GM21528 (cell line): ENCODE measurements at regions not wholly inside any gene's neighbourhood (a gene's known extent, or its start where the extent isn't known, plus 50 kb on each side); places are given as distances from the start of the nearest gene placed in this dataset.

Experiments
- ATAC-seq: cut with Tn5 transposase; IDR thresholded peaks from one replicate; pipeline ENCODE4 v1.9.1; 2021; ENCODE audit warnings: mild to moderate bottlenecking, moderate library complexity; ENCODE audit not compliant: unreplicated experiment, low FRiP score

DNA sequence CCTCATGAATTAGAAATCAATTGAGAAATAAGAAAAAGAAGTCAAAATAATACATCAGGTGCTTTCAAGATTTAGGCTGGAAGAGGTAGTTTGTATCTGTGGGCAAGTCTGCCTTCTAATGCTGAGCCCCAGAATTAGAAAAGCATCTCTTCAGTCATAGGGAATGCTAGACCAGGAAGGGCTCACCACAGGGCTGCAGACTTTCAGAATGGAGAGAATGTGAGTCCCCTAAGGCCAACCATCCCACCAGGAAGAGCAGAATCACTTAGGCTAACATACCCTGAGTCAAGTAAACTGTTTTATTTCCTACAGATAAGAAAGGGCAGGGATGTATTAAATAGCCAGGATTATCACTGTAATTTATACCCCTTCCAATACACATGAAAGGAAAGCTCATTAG lies 510.2 kb downstream of the RNF144B start:
- ATAC-seq, result no peak

DNA sequence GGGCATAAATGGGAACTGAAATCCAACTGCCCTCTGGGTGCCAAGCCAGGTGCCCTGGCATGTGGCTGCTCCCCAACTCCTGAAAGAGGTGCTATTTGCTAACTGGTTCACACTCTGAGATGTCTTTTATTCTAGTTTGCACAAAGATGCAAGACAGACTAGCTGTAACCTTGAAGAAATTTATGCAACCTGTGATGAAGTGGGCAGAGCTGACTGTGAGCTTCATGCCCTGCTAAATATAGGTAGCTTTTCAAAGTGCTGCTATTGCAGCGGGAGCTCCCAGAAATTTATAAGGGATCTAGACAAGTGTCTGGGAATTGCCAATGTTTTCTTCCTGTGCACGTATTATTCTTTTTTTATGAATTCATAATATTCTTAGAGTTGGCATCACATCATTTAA lies 517.5 kb downstream of the RNF144B start:
- ATAC-seq, result no peak

DNA sequence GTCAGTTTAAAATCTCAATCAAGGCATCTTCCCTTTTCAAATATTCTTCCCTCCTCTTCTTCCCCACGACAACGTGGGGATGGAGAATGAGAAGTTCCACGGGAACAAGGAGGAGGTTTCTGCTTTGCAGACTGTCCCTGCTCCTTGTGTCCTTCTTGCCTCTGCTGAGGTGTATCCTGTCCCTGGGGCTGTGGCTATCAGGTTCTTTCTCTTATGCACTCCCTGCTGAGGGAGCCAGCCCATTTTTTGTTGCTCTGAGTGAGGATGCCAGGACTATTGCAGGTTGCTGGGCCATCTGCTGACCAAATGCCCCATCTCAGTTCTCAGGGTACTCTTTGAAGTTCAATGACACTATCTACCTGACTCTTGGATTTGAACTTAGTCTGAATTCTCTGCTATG lies 533.6 kb downstream of the RNF144B start:
- no peak for ATAC-seq

DNA sequence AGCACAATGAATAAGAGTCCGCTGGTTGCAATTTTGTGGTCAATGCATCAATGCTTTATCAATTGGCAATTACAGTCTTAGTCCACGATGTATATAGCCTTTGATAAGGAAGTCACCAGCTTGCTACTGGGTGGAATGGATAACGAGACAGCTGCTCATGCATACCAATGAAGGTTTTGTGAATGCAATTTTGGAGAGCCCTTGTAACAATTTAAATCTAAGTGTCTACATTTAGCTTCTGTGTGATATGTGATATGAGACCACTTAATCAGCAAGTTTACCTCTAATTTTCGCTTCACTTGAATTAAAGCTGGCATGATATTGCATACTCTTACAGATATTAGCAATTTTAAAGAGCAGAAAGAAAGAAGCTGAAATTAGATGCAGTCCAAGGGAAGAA lies 543.9 kb downstream of the RNF144B start:
- no peak for ATAC-seq

DNA sequence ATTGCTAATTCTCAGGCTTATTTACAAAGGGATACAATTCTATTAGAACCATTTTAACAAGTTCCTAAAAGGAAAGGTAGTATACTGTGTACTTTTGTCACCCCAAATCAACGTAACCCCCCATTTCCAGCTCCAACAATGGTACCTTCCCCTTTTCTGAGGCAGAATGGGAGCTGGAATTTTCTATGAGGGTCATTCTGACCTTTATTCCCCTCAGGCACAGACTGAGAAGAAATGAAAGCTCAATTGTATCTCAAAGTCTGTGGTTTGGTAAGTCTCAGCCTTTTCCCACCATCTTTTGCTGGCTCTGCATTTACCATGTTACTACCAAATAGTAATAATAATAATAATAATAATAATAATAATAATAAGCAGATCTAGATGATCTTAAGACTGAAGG lies 571.0 kb downstream of the RNF144B start:
- ATAC-seq, result no peak

DNA sequence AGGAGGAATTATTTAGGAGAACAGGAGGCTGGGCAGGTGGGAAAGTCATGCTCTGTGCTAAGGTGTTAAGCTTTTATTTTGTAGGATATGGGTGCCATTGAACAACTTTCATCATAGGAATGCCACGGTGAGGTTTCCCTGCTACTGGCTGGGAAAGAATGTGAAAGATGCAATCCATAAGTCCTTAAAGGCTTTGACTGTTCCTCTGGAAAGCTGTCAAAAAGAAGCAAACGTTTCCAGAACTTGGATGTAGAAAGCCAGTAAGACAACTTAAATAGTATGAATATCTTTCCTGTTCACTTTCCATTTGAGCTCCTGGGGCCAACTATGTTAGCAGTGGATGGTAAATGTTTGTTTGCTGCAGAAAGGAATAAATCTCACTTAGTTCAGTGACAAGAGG lies 574.4 kb downstream of the RNF144B start:
- ATAC-seq, result no peak

DNA sequence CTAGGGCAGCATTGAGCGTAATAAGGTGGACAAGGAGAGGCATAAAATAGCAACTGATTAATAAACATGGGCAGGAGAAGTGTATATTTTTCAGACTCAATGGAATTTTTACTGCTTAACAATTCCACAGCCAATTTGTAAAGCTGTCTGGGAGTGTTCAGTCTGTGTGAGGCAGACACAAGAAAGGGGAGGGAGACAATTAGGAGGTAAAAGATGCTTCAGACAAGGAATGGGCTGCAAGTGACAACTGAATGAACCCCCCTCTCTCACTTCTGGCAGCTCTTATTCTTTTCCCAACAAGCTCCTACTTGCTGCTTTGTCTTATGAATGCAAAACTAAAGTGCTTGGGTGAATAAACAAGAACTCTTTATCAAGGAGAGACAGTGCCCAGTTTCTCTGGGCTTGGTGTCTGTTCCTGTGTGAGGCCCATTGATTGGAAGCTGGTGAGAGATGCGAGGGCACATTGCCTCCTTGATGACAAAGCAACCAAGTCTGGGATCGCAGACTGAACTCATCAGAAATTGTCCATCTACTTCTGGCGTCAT lies 575.3 kb downstream of the RNF144B start:
- no peak for ATAC-seq

DNA sequence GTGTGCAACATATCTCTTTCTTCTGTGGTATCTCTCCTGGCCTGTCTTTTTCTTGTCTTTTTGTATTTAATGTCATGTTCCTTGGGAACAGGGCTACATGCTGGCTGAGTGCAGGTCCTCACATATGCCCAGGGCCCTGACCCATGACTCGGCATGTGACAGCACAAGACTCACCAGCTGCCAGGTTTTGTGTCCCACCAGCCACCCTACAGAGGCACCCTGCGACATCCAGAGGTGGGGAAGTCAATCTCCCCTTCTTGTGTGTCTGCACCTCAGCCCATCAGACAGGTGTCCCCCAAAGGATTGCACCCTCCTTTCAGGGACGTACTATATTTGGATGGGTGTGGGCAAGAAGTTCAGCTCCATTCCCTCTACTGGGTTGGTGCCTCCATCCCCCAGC lies 576.3 kb downstream of the RNF144B start:
- ATAC-seq, result no peak

DNA sequence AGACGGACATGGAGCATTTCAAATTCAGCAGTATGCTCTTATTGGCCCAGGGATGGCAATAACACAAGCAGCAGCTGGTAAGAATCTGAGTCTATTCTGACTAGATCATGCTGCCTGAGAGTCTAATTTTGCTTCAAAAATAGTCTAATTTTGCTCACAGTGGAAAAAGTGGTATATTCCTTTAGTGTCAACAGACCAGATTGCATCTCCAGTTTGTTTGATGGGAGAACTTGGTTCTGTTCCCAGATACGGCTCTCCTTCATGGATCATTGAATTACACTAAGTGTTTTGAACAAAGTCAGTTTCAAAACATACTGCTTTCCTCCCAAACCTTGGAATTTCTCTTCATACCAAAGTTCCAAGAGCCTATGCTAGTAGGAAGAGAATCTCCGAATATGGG lies 586.1 kb downstream of the RNF144B start:
- no peak for ATAC-seq

DNA sequence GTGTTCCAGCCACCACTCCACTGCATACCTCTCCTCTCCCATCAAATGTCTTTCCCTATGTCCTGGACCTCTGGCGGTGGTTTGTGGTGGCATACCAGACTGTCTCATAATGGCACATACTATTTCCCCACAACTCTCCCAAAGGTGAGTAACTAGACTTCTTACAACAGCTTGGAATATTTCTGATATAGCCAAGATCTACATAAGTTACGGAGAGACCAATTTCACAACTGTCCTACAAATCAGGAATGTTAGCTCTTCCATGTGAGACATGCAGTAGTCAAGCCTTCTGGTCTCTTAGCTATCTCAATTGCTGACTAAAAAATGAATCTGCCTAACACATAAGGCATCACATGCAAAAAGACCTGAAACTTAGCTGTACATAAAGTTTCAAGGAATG lies 588.9 kb downstream of the RNF144B start:
- no peak for ATAC-seq

DNA sequence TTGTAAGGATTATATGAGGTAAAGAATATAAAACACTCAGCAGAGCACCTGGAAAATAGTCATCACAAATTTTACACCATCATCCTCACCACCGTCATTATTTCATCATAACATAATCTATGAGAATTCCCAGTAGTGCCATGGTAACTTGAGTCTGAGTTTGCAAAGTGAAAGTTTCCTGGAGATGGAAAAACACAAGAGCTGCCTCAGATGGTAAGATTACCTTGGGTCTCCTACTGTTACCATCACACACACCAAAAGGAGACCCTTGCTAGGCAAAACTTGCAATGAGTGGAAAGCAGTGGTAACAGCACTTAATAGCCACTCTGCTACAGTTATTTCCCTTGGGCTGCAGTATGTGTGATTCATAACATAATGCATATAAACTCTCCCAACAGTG lies 589.8 kb downstream of the RNF144B start:
- no peak for ATAC-seq

DNA sequence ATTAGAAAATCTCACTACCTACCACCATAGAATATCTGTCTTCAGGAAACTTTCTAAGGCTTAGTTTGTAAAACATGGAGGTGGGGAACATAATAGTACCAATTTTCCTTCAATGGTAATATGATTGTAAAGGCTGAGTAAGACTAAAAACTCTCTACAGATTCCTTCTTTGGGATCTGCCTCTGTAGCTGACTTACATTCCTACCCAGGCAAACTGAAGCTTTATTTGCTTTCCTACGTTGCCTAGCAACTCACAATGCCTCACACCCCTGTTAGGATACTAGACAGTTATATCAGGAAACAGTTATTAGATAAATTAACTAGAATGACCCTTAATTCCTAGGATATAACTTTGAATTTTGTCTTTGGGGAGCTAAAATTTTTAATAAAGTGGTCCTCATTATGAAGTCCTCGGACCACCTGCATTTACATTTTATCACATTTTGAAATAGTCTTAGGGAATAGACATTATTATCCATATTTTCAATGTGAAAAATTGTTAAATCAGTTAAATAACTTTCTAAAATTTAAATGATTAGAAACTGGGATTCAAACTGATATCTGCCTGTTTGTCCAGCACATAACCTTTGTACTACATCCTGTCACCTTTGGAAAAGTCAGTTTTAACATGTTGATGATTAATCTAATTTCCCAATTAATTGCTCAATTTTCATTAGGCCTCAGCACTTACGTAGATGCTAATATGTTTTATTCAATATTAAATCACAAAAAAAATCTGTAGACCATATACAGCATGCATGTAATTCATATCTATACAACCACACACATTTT lies 591.4 kb downstream of the RNF144B start:
- no peak for ATAC-seq

DNA sequence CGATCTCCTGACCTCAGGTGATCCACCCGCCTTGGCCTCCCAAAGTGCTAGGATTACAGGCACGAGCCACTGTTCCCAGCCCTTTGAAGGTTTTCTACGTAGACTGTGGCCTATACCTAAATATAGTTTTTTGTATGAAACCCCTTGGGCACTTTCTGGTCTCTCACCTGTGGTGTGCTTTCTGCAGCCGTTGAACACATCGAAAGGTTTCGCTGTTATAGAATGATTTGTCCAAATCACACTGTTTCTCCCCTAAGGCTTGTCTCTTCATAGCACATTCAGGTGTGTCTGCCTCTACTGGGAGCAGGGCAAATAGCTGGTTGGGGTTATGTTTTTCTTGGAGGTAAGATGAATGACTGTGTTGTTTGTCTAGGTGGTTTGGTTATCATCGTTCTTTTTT lies 597.9 kb downstream of the RNF144B start:
- no peak for ATAC-seq

DNA sequence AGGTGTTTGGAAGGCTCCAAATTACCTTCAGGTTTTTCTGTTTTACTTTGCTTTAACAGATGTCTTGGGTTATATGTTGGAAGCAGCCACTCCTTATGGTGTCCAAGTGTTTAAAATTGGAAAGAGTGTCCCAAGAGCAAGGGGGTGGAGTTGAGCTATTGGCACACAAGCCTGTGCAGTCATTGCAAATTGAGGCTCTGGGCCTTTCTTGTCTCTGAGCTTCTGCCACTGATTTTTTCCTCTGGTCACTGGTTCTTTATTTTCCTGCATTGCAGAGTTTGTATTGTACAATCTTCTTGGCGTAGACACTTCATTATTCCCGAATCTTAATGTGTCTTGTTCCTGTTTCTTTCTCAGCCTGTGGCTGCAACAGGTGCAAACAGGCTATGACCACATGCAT lies 598.8 kb downstream of the RNF144B start:
- no peak for ATAC-seq

DNA sequence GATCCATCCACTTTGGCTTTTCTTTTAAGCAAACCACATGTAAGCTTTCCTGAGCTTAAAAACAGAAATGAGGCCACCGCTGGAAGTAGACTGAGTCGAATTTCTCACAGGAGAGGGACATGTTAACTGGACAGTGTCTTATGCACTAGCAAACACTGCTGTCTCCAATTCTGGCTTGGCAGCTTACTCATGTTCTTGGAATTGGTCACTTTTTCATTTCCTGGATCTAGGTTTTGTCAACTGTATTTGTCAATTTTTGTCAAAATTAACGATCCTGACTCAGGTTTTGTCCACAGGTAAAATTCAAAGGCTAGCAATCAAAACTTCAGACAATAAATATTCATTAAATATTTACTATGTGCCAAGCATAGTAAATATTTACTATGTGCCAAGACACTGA lies 601.5 kb downstream of the RNF144B start:
- ATAC-seq, result no peak

DNA sequence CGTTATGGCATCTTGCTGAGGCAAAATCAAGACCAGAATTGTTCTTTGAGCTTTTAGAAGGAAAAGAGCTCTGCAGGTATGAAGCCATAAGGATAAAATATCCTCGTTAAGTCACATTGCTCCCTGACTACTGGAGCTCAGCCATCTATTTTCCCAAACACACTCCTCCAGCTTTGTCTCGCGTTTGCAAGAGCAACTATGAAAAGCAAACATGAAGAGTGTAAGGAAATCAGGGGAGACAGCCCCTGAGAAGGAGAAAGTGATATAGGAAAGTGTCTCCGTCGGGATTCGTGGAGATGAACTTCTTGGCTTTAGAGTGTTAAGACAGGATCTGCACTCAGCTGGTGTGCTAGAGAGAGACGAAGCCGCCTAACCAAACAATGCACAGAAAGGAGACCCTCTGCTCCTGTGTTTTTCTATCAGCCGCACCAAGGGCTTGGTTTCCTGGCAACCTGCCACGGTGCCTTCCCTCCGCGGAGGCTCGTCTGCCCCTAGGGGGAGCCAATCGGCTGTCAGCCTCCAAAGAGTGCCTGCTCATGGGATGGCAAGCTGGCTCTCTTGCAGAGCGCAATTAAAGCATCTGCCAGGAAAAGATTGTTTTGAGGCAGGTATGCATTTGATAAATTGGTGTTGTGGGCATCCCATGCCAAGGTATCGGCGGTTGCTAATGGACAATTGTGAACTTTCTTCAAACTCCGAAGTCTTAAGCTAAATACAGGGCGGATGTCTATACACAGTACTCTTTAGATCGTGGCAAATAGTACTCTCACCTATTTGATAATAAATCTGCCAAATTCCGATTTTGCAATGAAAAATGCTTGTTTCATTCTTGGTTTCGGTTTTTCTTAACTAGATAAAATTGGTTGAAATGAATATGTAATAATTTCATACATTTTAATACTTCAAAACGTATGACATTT lies 603.2 kb downstream of the RNF144B start:
- peak; percentile 86 for ATAC-seq

DNA sequence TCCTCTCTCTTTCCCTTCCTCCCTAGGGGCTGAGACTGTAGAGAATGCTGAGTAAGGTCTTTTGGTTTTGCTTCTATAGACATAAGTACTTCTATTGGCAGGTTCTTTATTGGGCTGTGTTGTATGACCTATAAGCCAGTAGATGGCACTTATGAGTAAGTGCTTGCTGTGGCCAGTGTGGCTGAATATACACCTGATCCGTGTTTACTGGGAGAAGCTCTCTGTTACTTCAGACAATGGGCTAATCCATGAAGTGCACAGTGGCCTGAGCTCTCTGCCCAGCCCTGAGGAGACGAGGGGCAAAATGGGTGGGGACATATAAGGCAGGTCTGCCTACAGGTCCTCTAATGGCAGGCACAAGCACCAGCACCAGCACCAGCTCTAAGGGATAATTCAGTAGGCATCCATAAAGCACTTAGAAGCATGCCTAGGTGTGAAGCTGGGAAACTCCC lies 610.3 kb downstream of the RNF144B start:
- peak; percentile 95 for ATAC-seq

DNA sequence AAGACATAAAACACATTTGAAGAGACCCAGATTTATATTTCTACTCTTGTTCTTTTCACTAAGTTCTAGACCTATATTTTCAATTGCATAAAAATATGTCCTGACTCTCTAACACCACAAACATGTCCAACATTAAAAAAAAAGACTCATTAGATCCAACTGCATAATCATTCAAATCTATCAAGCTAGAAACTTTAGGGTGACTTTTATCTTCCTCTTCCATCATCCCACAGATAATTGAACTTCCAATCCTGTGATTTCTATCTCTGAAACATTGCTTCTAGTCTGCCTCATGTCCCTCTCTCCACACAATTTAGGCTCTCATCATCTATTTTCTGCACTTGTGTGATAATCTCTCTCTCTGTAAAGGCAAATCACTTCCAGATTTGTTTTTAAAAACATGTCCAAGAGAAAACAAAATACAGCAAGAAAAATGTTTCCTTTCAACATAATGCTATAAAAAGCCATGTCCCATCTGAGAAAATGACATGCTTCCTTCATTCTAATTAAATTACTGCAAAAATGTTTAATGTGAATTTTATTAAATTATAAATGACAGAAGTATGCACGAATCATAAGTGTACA lies 615.9 kb downstream of the RNF144B start:
- no peak for ATAC-seq

DNA sequence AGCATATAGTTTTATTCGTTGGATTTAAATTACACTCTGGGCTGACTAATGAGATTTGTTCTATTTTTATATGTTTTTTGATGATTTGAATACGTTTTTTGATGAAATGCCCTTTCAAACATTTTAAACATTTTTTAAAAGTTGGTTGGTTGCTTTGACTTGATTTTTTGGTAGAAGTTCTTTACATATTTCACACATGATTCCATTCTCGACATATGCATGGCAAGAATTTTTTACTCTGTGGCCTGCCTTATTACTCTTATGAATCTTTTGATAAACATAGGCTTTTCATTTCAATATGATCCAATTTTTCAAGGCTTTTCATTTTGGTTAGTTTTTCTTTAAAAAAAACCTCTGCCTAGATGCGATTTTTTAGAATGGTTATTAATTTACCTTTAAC lies 617.0 kb downstream of the RNF144B start:
- ATAC-seq, result no peak

DNA sequence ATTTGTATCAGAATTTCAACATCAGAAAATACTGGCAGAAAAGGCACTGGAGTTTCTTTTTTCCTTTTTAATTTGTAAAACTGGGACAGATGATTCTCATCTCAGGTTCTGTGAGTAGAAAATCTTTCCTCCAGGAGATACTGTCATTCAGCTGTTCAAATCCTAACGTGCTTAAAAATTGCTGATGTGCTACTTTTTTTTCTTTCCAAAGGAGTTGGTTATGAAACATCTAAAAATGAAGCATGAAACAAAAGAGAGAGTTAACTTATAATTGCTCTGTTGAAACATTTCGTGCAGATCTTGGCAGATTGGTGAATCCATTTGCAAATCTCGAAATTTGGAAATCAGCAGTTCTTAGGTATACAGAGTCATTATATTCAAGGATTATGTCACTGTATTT lies 622.6 kb downstream of the RNF144B start:
- no peak for ATAC-seq
